Retina (tissue), 1 donor: ENCODE measurements at regions not wholly inside any gene's neighbourhood (a gene's known extent, or its start where the extent isn't known, plus 50 kb on each side); places are given as distances from the start of the nearest gene placed in this dataset.

Experiments
- DNase-seq: peaks from one replicate; pipeline ENCODE4 v3.0.0-alpha.2; 2016

DNA sequence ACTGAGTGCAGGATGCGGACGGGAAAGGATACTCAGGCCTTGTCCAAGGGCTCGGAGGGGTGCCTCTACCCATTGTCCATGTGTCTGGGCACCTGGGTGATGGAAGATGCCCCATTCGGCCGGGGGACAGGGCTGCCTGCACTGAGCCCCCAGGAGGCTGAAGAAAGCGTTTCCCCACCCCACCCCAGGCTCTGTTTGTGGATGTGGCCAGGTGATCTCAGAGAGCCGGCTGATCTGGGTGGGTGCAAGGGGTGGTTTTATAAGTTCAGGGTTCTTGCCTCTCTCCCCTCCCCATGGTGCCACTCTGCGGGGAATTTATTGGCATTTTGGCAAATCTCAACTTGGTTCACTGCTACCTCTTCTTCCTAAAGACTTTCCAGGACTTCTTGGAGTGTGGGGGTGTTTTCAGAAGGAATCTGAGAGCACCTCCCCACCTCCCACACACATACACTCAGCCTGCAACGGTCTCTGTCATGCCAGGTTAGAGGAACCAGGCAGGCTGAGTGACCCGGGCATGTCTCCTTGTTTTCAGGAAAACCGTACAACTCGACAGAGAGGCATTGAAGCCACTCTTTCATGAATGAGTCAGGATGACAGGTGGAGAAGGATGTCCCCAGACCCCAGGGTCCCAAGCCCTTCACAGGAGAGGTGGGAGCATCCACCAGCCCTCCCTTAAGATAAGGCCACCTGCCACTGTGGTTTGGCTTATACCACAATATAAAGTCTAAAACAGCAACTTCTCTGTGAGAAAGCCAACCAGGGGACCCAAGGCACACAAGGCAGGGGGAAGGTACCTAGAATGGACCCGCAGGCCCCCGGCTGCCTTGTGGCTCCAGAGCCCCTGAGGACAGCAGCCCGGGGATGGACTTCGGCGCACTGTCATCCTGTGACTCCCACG, 174.9 kb downstream of the ETS2 start:
- no peak for DNase-seq

DNA sequence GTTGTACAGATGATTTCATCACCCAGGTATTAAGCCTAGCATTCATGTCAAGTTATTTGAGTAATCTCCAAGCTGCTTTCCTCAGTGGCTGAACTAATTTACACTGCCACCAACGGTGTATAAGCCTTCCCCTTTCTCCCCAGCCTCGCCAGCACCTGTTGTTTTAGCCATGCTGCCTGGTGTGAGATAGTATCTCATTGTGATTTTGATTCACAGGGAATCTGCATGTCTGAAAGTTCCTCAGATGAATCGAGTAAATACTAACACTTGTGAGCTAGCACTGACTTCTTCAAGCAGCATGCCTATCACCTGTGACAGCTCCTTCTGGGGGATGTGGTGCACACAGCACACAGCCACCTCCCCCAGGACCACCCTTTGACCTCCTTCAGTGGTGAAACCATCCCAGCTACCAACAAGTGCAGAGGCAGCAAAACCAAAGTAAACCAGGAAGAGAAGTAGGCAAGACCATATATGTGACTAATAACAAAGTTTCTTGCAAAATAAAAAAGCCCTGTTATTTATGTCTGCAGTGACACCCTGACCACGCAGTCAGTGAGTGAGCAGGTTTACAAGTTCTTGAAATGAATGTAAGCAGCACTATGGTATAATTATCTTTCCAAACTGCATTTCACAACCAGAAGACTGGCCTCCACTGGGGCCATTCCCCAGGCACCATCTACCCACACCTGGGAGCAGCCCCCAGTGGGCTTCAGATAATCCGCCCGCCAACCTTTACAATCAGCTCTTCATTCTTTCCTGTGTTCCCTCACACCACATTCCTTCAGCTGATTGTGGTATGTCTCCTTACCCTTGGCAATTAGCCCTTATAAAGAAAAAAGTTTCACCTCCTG, 173.8 kb downstream of the ETS2 start:
- DNase-seq, result no peak

DNA sequence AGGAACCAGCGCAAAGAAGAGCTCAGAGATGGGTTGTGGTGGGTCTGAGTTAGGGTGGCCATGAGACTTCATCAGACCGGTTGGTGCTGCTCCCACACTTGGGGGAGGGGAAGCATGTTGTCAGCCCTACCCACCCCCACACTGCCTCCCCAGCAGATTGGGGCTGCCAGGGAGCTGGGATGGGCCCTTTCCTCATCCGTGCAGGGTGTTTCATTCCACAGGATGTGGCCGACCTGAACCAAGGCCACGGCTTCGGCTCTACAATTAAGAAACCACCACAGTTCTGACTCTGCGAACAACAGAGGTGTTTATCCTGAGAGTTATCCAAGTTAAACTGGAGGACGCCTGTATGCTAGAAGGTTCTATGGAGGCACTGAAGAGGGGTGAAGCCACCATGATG, 171.2 kb downstream of the ETS2 start:
- DNase-seq, result no peak

DNA sequence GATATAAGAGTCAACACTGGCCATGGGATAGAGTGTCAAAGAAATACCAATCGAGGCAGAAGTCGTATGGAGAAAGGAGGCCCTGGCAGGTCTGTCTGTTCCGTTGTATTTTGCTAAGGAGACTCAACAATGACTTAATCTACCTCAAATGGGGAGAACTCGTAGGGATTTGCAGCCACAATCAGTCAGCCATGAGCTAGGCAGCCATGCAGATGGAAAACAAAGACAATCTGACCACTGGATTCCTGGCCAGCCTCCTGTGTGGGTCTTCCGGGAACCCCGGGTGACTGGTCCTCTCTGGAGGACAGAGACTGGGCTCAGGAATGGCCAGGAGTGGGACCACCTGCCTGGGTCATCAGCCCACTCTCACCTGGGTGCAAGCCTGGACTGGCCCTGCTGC, 167.8 kb downstream of the ETS2 start:
- DNase-seq, result no peak

DNA sequence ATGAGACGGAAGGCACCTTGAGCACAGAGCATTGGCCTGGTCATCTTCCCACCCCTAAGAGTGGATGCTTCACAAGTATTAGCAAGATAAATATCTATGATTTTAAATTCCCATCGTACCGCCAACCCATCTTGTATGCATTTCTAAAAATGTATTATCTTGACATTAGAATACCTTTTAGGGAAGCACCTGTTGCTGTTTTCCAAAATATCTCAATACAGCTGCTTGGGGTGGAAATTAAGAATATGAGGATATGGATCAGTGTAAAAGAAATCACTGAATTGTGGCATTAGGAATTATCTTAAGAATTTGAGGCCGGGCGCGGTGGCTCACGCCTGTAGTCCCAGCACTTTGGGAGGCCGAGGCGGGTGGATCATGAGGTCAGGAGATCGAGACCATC, 166.3 kb downstream of the ETS2 start:
- no peak for DNase-seq

DNA sequence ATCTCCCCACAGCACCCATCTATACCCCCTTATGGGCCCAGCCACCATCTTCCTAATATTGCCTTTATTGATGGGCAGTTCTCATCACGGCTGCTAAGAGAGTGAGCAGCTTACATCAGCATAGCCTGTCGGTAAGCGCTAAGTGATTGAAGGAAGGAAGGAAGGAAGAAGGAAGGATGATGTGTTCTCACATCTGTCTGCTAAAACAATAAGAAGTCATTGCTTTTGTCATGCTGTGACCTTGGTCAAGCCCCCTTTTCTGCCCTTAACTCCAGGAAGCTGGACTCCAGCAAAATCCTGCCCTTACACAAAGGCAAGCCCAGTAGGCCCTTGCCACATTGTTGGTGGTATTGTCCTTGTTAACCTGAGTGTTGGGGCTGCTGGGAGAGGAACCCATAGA, 165.0 kb downstream of the ETS2 start:
- DNase-seq, result no peak

DNA sequence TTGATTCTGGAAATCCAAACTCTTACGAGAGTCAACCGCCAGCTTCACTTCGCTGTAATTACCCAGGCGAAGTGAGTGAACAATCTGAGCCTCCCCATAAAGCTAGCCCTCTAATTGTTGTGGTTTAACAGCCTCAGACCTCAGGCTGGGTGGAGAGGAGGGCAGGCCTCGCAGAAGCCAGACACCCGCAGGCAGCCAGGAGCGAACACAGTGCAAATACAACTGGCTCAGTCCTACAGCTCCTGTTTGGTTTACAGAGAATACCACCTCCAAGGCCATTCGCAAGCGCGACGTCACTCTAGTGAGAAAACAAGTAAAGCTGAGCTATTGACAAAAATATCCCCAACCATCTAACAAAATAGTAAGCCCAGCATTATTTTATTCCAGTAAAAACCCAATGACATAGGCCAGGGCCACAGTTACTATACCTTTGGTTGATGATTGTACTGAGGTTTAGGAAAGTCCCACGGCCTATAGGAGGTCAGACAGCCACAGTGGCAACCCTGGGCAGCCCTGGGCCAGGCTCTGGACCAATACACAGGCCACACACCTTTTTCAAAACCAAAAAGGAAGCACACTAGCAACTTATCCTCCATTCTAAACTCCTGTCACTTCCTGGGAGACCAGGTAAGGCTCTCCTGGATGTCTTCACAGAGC, 163.3 kb downstream of the ETS2 start:
- no peak for DNase-seq

DNA sequence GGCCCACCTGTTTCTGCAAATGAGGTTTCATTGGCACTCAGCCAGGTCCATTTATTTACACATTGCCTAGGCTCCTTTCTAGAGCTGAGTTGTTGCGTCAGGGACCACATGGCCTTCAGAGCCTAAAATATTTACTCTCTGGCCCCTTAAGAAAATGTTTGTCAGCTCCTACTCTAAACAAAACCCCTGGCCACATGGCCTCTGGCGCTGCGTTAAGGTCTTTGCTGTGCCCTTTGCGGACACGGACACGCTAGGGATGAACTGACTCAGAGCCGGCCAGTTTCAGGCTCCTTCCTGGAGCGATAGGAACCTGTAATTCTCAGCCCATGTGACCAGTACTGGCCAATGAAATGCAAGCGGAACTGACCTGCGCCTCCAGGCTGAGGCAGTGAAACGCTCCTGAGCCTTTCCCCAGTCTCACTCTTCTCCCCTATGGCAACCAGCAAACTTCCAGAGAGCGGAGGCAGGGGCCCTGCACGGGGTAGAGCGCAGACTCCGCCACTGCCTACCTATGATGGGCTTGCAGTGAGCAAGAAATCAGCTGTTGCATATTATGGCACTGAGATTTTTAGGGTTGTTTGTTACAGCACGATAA, 160.3 kb downstream of the ETS2 start:
- peak; percentile 38 for DNase-seq

DNA sequence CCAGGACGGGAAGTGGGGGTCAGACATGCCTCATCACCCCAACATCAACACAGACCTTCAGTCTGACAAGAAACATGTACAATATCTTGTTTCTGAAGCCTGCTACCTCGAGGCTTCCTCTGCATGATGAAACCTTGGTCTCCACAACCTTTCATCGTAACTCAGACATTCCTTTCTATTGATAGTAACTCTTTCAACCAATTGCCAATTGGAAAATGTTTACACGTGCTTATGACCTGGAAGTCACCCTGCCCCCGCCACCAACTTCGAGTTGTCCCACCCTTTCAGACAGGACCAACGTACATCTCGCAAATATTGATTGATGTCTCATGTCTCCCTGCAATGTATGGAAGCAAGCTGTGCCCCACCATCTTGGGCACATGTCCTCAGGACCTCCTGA, 159.5 kb downstream of the ETS2 start:
- no peak for DNase-seq

DNA sequence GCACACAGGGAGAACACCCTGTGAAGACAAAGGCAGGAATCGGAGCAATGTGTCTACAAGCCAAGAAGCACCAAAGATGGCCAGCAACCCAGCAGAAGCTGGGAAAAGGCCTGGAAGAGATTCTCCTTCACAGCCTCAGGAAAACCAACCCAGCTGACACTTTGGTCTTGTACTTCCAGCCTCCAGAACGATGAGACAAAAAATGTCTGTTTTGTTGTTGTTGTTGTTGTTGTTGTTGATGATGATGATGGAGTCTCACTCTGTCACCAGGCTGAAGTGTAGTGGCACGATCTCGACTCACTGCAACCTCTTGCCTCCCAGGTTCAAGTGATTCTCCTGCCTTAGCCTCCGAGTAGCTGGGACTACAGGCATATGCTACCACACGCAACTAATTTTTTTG, 157.3 kb downstream of the ETS2 start:
- DNase-seq, result no peak

DNA sequence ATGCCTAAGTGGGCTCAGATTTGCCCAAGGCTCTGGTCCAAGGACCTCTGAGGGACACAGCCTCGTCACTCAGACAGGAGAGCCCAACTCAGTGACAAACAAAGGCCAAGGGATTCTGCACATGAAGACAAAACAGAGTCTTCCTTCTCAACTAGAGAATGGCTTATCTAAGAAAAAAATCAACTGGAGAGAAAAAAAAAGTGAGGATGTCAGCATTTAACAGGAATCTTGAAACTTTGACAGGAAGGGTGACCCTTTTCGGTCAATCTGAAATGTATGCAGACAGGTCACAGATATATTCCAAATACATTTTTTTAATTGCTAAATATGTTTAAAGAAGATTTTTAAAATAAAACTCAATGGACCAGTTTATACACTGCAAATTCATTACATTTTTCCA, 154.5 kb downstream of the ETS2 start:
- DNase-seq, result no peak

DNA sequence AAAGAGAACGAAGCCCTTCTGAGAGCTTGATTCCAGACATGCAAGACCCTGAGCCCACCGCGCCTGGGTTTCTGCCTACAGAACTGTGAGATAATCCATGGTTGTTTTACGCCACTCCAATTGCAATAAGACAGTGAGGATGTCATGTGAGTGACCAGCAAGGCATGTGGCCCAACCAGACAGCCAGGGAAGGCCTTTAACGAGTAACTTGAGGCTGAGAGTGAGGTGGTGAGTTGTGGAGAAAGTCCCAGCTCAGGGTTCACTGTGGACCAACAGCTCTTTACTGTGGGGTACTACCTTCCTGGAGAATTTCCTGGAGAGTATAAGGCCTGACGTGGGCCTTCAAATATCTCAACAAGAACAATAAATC, 153.9 kb downstream of the ETS2 start:
- DNase-seq, result no peak

DNA sequence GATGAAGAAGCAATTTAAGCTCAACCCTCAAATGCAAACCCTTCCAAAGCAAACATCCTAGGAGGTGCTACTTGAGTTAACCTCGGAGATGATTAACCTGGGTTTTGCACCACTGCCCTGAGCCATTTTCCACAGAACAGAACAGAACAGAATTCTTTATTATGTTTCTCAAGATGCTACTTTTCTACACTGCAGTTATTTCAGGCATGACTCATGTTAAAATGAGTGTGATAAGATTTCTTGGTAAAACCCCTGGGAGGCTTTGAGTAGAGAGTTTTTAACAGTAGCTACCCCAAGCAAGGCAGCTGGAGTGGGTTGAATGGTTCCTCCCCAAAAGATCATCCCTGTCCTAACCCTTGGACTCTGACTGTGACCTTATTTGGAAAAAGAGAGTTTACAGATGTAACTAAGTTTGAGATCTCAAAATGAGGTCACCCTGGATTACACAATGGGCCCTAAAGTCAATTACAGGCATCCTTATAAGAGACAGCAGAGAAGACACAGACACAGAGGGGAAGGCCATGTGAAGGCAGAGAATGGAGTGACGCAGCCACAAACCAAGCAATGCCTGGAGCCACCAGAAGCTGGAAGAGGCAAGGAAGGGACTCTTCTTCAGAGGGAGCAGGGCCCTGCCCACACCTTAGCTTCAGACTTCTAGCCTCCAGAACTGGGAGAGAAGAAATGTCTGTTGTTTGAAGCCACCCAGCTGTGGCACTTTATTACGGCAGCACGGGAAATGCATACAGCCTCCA, 153.4 kb downstream of the ETS2 start:
- no peak for DNase-seq

DNA sequence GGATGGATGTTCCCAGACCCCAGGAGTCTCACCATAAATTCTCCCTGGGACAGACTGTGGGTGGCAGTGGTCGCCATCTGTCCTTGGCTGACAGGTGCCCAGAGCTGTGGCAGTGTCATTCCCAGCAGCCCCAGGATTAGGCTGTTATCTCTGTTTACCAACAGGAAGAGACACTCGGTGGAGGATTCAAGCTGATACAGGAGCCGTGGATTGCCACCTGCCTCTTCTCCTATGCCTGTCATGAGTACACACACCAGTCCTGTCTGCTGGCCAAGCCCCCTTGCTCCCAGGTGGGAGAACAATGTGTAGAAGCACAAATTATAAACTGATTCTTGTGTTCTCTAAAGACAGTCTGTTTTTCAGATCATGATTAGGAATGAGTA, 152.6 kb downstream of the ETS2 start:
- DNase-seq, result no peak

DNA sequence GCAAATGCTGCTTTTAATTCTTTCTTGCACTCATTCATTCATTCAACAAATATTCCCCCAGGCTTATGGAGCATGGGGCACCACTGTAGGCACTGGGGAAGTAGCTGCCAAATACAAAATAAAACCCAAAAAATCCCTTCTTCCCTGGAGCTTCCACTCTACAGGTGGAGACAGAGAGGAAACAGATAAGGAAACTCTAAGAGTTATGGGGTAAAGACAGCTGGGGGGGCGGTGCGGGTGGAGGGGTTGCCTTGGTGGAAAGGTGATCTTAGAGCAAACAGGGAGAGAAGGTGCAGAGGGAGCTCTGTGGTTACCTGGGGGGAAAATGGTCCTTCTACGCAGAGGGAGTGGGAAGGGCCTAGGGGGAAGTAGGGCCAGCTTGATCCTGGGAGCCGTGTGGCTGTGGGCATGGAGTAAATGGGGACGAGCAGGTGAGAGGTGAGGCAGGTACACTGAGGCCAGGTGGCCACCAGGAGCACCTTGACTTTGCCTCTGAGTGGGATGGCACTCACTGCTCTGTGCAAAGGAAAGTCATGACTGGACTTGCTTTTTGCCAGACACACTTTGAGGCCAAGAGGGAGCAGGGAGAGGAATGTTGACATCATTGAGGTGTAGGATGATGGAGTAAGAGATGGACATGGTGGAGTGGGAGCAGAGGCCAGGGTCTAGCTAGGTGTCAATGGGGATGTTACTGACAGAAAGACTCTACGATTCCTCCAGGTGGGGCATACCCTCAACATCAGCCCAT, 152.0 kb downstream of the ETS2 start:
- no peak for DNase-seq

DNA sequence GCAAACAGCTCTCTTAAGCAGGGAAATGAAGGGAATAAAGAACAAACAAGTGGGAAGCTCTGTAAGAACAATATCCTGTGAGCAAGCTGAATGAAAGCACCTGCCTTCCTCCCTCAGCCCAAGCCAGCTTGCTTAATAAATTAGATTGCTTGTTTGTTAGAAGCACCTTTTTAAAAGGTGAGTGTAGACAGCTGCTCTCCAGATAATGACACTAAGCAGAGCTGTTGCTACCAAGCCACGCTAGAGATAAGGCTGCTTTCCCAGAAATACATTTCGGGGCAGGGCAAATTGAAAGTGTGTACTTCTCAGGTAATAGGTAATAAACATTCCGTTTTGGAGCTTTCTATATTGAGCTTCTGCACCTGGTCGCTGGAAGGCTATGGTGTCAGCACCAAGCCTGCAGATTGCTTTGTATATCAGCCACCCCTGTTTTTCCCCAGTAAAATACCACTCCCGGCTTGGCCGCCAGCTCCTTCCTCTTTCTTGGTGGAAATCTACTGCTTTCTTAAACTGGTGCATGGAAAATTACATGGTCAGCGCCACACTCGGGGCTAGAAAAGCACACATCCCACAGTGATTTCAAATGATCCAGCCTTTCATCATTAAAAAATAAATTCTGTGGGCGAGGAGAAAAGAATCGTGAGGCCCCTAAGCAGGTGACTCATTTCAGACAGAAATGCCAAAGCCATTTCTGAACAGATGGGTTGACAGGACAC, 151.3 kb downstream of the ETS2 start:
- DNase-seq, result no peak

DNA sequence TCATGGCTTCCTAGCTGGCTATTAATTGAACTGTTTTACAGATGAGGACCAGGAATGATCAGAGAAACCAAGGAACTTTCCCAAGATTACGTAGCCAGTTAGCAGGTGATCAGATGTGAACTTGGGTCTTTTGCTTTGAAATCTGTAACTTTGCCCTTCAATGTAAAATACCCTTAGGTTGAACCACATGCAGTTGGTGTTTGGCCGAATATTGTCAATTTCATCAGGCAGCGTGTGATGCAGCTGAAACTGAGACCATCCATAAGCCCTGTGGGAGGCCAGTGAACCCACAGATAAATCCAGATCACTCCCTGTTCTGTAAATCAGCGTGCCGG, 150.8 kb downstream of the ETS2 start:
- no peak for DNase-seq

DNA sequence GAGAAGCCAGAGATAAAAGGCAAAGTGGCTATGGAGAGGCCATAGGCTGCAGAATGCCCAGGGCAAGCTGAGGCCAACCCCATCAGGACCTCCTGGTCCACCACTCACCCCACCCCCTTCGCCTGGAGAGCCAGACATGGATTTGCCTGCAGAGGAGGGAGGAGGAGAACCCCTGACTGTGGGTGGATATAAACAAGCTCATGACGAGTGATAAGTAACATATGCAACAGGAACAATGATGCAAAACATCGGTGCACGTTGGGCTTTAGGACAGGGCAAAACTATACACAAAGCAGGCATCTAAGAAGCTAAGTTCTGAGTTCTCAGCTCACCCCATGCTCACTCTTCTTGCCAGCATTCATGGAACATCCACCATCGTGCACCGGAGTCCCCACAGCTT, 150.3 kb downstream of the ETS2 start:
- DNase-seq, result no peak

DNA sequence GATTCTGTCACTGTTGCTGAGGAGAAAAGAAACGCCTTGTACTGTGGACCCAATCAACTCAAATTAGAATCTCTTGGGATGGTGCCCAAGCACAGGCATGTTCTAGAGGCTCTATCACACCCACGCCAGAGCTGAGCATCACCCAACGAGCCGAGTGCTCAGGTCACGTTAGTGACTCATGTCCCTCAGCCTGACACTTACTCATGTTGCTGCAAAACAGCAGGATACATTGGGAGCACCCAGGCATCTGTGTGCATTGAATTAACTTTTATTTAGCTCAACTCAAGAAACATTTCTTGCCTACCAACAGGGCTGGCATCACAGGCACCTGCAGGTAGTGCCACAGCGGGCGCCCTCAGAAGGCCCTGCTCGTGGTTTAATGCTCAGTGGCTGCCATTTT, 149.8 kb downstream of the ETS2 start:
- no peak for DNase-seq

DNA sequence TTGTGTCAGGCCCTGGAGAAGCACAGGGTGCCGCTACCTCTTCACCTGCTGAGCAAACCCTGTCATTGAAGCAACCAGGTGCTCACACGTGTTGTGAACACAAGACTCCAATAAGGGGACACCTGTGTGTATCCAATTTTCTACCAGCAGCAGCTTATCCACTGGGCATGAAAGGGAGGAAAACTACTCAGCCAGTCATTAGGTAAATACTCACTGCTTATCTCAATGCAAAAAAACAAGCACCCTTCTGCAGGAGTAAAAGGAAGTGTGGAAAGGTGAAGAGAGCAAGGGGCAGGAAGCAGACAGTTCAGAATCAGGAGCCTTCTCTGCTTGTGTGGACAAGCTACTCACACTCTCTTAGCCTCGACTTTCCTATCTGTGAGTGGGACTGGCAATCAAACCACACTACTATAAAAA, 148.9 kb downstream of the ETS2 start:
- DNase-seq, result no peak

DNA sequence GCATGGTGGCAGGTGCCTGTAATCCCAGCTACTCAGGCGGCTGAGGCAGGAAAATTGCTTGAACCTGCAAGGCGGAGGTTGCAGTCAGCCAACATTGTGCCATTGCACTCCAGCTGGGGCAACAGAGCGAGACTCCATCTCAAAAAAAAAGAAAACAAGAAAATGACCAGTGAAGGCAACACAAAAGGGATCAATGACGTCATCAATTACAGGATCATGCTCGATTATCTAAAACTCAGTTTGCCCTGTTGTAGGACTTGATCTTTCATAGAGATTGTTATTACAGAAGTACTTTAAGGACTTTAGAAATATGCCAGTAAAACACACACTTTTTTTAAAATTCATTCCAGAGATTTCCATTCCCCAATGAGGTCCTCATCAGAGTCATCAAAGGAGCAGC, 147.8 kb downstream of the ETS2 start:
- DNase-seq, result no peak
